GM12878 (cell line): ENCODE measurements at regions not wholly inside any gene's neighbourhood (a gene's known extent, or its start where the extent isn't known, plus 50 kb on each side); places are given as distances from the start of the nearest gene placed in this dataset.

Source experiments
- ATAC-seq: fragments of 200-7000 bp; cut with Tn5 transposase; 3 replicates; pipeline ENCODE4 v1.9.1; 2020; ENCODE audit warnings: mild to moderate bottlenecking, moderate library complexity
- BruUV-seq: library from RNA; stranded (reverse); fragments of 400-500 nt; replicated peaks from 2 replicates; lab custom pipeline; 2021; lab: Mats Ljungman, UMichigan
- CTCF ChIA-PET: fragments of 300-600 bp; sonication (Branson Sonifier 250); formaldehyde crosslinking; extraction: SDS; loops from one replicate; lab custom pipeline; 2021; ENCODE audit warnings: inconsistent platforms; lab: Yijun Ruan, JAX
- POLR2A ChIA-PET: fragments of 350-600 bp; formaldehyde crosslinking; extraction: SDS; loops from one replicate; lab custom pipeline; 2021; ENCODE audit warnings: inconsistent platforms; lab: Charles Lee
- RAD21 ChIA-PET: fragments of 300-600 bp; sonication (Branson Sonifier 250); formaldehyde crosslinking; loops from one replicate; lab custom pipeline; 2023; ENCODE audit warnings: antibody characterized with exemption; ENCODE audit not compliant: unreplicated experiment; lab: Charles Lee
- SMC1A ChIA-PET: fragments of 300-600 bp; sonication (Branson Sonifier 250); formaldehyde crosslinking; loops from one replicate; lab custom pipeline; 2023; ENCODE audit not compliant: unreplicated experiment, uncharacterized antibody; lab: Charles Lee
- DNase-seq: peaks from one replicate; pipeline ENCODE4 v3.0.0-alpha.2; 2011; ENCODE audit warnings: low read depth, low spot score
- FAIRE-seq: peaks from 3 replicates; lab custom pipeline; 2011; peaks lifted over from hg19 to GRCh38; lab: Jason Lieb, UNC
- H2AFZ ChIP-seq: 2 replicates; pipeline ENCODE4 v1.6.0; 2011; ENCODE audit warnings: low read depth, low read length, control low read depth; ENCODE audit not compliant: control insufficient read depth
- H3K27ac ChIP-seq: 2 replicates; pipeline ENCODE4 v1.5.1; 2011; ENCODE audit warnings: control low read depth; ENCODE audit not compliant: control insufficient read depth, insufficient read depth
- H3K27me3 ChIP-seq, 2 experiments: replicated peaks in 1 of 2; 2 replicates each; pipeline versions ENCODE4 v1.6.0 to v1.6.1; 2011; ENCODE audit warnings: low read length in 1 of 2; ENCODE audit not compliant: control insufficient read depth in 2 of 2, insufficient read depth in 2 of 2
- H3K36me3 ChIP-seq, 2 experiments: 2 replicates each; pipeline ENCODE4 v1.5.1; 2011; ENCODE audit warnings: low read length in 1 of 2; ENCODE audit not compliant: control insufficient read depth in 2 of 2, insufficient read depth in 2 of 2
- H3K4me1 ChIP-seq: 2 replicates; pipeline ENCODE4 v1.6.1; 2011; ENCODE audit warnings: mild to moderate bottlenecking, low read length, moderate library complexity, mixed read lengths; ENCODE audit not compliant: control insufficient read depth, insufficient read depth
- H3K4me2 ChIP-seq: 2 replicates; pipeline ENCODE4 v1.6.0; 2011; ENCODE audit warnings: control low read depth; ENCODE audit not compliant: control insufficient read depth, insufficient read depth
- H3K4me3 ChIP-seq: fragments of 200-600 bp; sonication (generic); 2 replicates; pipeline ENCODE4 v1.5.1; 2016
- H3K79me2 ChIP-seq: 2 replicates; pipeline ENCODE4 v1.6.0; 2011; ENCODE audit warnings: low read length; ENCODE audit not compliant: control insufficient read depth, insufficient read depth
- H3K9ac ChIP-seq: 2 replicates; pipeline ENCODE4 v1.8.0; 2011; ENCODE audit warnings: low read length, control low read depth, mixed read lengths; ENCODE audit not compliant: control insufficient read depth, insufficient read depth
- H3K9me3 ChIP-seq: replicated peaks from 3 replicates; pipeline ENCODE4 v1.5.1; 2011; ENCODE audit warnings: mild to moderate bottlenecking, low read length; ENCODE audit not compliant: control insufficient read depth, insufficient read depth
- H4K20me1 ChIP-seq: 2 replicates; pipeline ENCODE4 v1.6.0; 2011; ENCODE audit not compliant: control insufficient read depth, insufficient read depth
- CEBPB ChIP-seq, 2 experiments: fragments of 150-350 bp in 1 of 2; IDR thresholded peaks; 2 replicates each; pipeline ENCODE4 v1.6.1; 2012 to 2014; ENCODE audit warnings: low read depth in 2 of 2, low read length in 2 of 2, borderline replicate concordance in 1 of 2, inconsistent platforms in 1 of 2
- CHD1 ChIP-seq: IDR thresholded peaks from 2 replicates; pipeline ENCODE4 v1.6.1; 2012; ENCODE audit warnings: low read depth, low read length, improper control_type of control experiment
- ETV6 ChIP-seq, 2 experiments: fragments of 450-650 bp in 1 of 2; IDR thresholded peaks in 1 of 2; conservative IDR thresholded peaks in 1 of 2; 2 replicates each; pipeline ENCODE4 v1.6.1; 2014; ENCODE audit warnings: antibody characterized with exemption in 1 of 2, borderline replicate concordance in 1 of 2, low read depth in 1 of 2, mild to moderate bottlenecking in 1 of 2, moderate library complexity in 1 of 2
- EZH2 ChIP-seq: IDR thresholded peaks from 2 replicates; pipeline ENCODE4 v1.6.1; 2012; ENCODE audit warnings: low read depth, mild to moderate bottlenecking, control low read depth, inconsistent platforms, low read length, borderline replicate concordance; ENCODE audit not compliant: control insufficient read depth
- FOXK2 ChIP-seq: fragments of 450-650 bp; IDR thresholded peaks from 2 replicates; pipeline ENCODE4 v1.6.1; 2017; ENCODE audit warnings: mild to moderate bottlenecking, moderate library complexity
- HDGF ChIP-seq: fragments of 450-650 bp; IDR thresholded peaks from 2 replicates; pipeline ENCODE4 v1.6.1; 2016; ENCODE audit warnings: antibody characterized with exemption
- NFYB ChIP-seq: IDR thresholded peaks from 2 replicates; pipeline ENCODE4 v1.6.1; 2011; ENCODE audit warnings: low read depth, mild to moderate bottlenecking, low read length, improper control_type of control experiment, moderate library complexity; ENCODE audit not compliant: insufficient read depth
- POLR2AphosphoS2 ChIP-seq: IDR thresholded peaks from 2 replicates; pipeline ENCODE4 v1.6.1; 2011; ENCODE audit warnings: low read depth, mild to moderate bottlenecking, low read length, improper control_type of control experiment, moderate library complexity
- RAD21 ChIP-seq: IDR thresholded peaks from 2 replicates; pipeline ENCODE4 v1.6.1; 2011; ENCODE audit warnings: mild to moderate bottlenecking, low read depth, low read length, moderate library complexity; ENCODE audit not compliant: insufficient read depth
- RB1 ChIP-seq: fragments of 450-650 bp; formaldehyde crosslinking; IDR thresholded peaks from 2 replicates; pipeline ENCODE4 v1.6.1; 2017; ENCODE audit warnings: mild to moderate bottlenecking, borderline replicate concordance
- SMARCA5 ChIP-seq: fragments of 450-650 bp; IDR thresholded peaks from 2 replicates; pipeline ENCODE4 v1.6.1; 2017; ENCODE audit warnings: mild to moderate bottlenecking
- SMC3 ChIP-seq: IDR thresholded peaks from 2 replicates; pipeline ENCODE4 v1.6.1; 2011; ENCODE audit warnings: low read length, improper control_type of control experiment, borderline replicate concordance
- USF2 ChIP-seq: IDR thresholded peaks from 2 replicates; pipeline ENCODE4 v1.6.1; 2011; ENCODE audit warnings: low read depth, low read length, improper control_type of control experiment, borderline replicate concordance
- YY1 ChIP-seq: IDR thresholded peaks from 2 replicates; pipeline ENCODE4 v1.6.1; 2011; ENCODE audit warnings: low read depth, mild to moderate bottlenecking, low read length
- ZSCAN29 ChIP-seq: fragments of 450-650 bp; IDR thresholded peaks from 2 replicates; pipeline ENCODE4 v1.6.1; 2017; ENCODE audit warnings: mild to moderate bottlenecking, moderate library complexity
- WGBS: methylation state at CpG from one replicate; pipeline ENCODE4 v1.1.6; 2016; ENCODE audit warnings: low lambda C conversion rate; ENCODE audit not compliant: insufficient replicate concordance, insufficient coverage; ENCODE audit errors: missing lambda C conversion rate; 5-methylcytosine and 5-hydroxymethylcytosine counted together
- in situ Hi-C: fragments of 300-500 bp; cut with MboI; formaldehyde crosslinking; loops from 9 replicates; pipeline ENCODE4 v1.14.3; 2018; ENCODE audit warnings: mixed read lengths
- intact Hi-C: fragments of 100-400 bp; cut with micrococcal nuclease; formaldehyde crosslinking; loops from one replicate; pipeline ENCODE4 v1.14.2; 2022; ENCODE audit not compliant: unreplicated experiment

GRCh38 chr21:35609263-35609662 is 451.1 kb downstream of the SETD4 start:
- TF ChIP-seq SMC3 (no peak), RAD21 (no peak), RB1 (no peak), HDGF (no peak), POLR2AphosphoS2 (no peak), SMARCA5 (no peak), USF2 (no peak), CHD1 (no peak), EZH2 (no peak), FOXK2 (no peak), NFYB (no peak), ZSCAN29 (no peak), YY1 (no peak), ETV6 (conservative IDR thresholded peaks at IDR 0.05 in 1 of 2, IDR thresholded peaks at IDR 0.05 in 1 of 2; ENCODE audit: borderline replicate concordance in 1 of 2, low read depth in 1 of 2) (no peak), CEBPB (IDR thresholded peaks at IDR 0.05; ENCODE audit: borderline replicate concordance in 1 of 2, low read depth in 2 of 2, low read length in 2 of 2) (no peak)
- H2AFZ ChIP-seq, result no peak overlapping the region
- FAIRE-seq (no peak), DNase-seq (no peak), ATAC-seq (no peak)
- intact Hi-C loops (no loop called here), in situ Hi-C loops (no loop called here)
- ChIA-PET SMC1A (no interaction called here), CTCF (no interaction called here), RAD21 (no interaction called here), POLR2A (no interaction called here)
- H3K36me3 ChIP-seq, result no peaks in the 10 kb centered on the region
- no peak overlapping the region for H3K27ac ChIP-seq
- no peaks in the 10 kb centered on the region for H3K4me1 ChIP-seq
- no peaks in the 10 kb centered on the region for H3K27me3 ChIP-seq
- no TSS peak for BruUV-seq
- 13% methylated on average over 4 of the region's 4 CpGs for WGBS
- H4K20me1 ChIP-seq, result no peaks in the 10 kb centered on the region
- no peak overlapping the region for H3K4me2 ChIP-seq
- no peaks in the 10 kb centered on the region for H3K9me3 ChIP-seq
- no peaks in the 10 kb centered on the region for H3K79me2 ChIP-seq
- H3K9ac ChIP-seq, result no peak overlapping the region
- no peak overlapping the region for H3K4me3 ChIP-seq
